Keratinocyte (primary cell): ENCODE measurements at regions not wholly inside any gene's neighbourhood (a gene's known extent, or its start where the extent isn't known, plus 50 kb on each side); places are given as distances from the start of the nearest gene placed in this dataset.

ENCODE experiments used
- DNase-seq: peaks from one replicate; pipeline ENCODE4 v3.0.0-alpha.2; 2011; ENCODE audit warnings: low read depth, missing footprints, low spot score
- FAIRE-seq: peaks from 2 replicates; lab custom pipeline; 2011; peaks lifted over from hg19 to GRCh38; lab: Jason Lieb, UNC
- H2AFZ ChIP-seq: 2 replicates; pipeline ENCODE4 v1.6.0; 2012; ENCODE audit warnings: low read length, control low read depth, inconsistent platforms; ENCODE audit not compliant: control insufficient read depth
- H3K27ac ChIP-seq: 2 replicates; pipeline ENCODE4 v1.5.1; 2011; ENCODE audit warnings: low read length; ENCODE audit not compliant: control insufficient read depth, insufficient read depth
- H3K27me3 ChIP-seq: 3 replicates; pipeline ENCODE4 v1.6.0; 2011; ENCODE audit warnings: low read length; ENCODE audit not compliant: control insufficient read depth, insufficient read depth; ENCODE audit errors: extremely low read depth
- H3K36me3 ChIP-seq, 2 experiments: 2 replicates in 1 of 2; 3 replicates in 1 of 2; pipeline ENCODE4 v1.5.1; 2011; ENCODE audit warnings: low read length in 2 of 2, mild to moderate bottlenecking in 1 of 2; ENCODE audit not compliant: control insufficient read depth in 2 of 2, insufficient read depth in 2 of 2; ENCODE audit errors: extremely low read depth in 1 of 2
- H3K4me1 ChIP-seq: 3 replicates; pipeline ENCODE4 v1.5.1; 2011; ENCODE audit warnings: low read length; ENCODE audit not compliant: control insufficient read depth, insufficient read depth; ENCODE audit errors: extremely low read depth
- H3K4me2 ChIP-seq: 3 replicates; pipeline ENCODE4 v1.6.0; 2011; ENCODE audit warnings: low read depth, low read length; ENCODE audit not compliant: control insufficient read depth, insufficient read depth; ENCODE audit errors: extremely low read depth
- H3K4me3 ChIP-seq, 3 experiments: fragments of 200-600 bp in 1 of 3; sonication (generic) in 1 of 3; 2 replicates in 2 of 3; 3 replicates in 1 of 3; pipeline ENCODE4 v1.5.1; 2011 to 2016; ENCODE audit warnings: low read length in 3 of 3, mild to moderate bottlenecking in 3 of 3, control low read depth in 2 of 3, inconsistent platforms in 1 of 3, low read depth in 1 of 3, mixed read lengths in 1 of 3, mixed run types in 1 of 3, moderate library complexity in 1 of 3; ENCODE audit not compliant: control insufficient read depth in 2 of 3, insufficient read depth in 2 of 3; ENCODE audit errors: extremely low read depth in 1 of 3
- H3K79me2 ChIP-seq: 2 replicates; pipeline ENCODE4 v1.6.0; 2012; ENCODE audit warnings: low read length; ENCODE audit not compliant: control insufficient read depth, insufficient read depth
- H3K9ac ChIP-seq: 3 replicates; pipeline ENCODE4 v1.6.0; 2011; ENCODE audit warnings: low read length; ENCODE audit not compliant: control insufficient read depth, insufficient read depth; ENCODE audit errors: extremely low read depth
- H3K9me1 ChIP-seq: 3 replicates; pipeline ENCODE4 v1.6.0; 2011; ENCODE audit warnings: low read length; ENCODE audit not compliant: control insufficient read depth, insufficient read depth; ENCODE audit errors: extremely low read depth
- H3K9me3 ChIP-seq: 2 replicates; pipeline ENCODE4 v1.5.1; 2012; ENCODE audit warnings: low read depth, low read length; ENCODE audit not compliant: control insufficient read depth
- H4K20me1 ChIP-seq: 3 replicates; pipeline ENCODE4 v1.6.0; 2011; ENCODE audit warnings: low read length; ENCODE audit not compliant: control insufficient read depth, insufficient read depth; ENCODE audit errors: extremely low read depth
- EZH2 ChIP-seq: IDR thresholded peaks from one replicate; pipeline ENCODE4 v1.6.1; 2012; ENCODE audit warnings: inconsistent platforms, mild to moderate bottlenecking, low read length, moderate library complexity
- dilution Hi-C: fragments of 300-500 bp; cut with MboI; formaldehyde crosslinking; loops from one replicate; pipeline ENCODE4 v1.7.0; 2020; ENCODE audit warnings: low sequenced_read_pairs; ENCODE audit not compliant: extremely low pct_ligation_motif_present
- TF ChIP-seq, protein P1 (sequence below), 3 experiments: IDR thresholded peaks in 1 of 3; conservative IDR thresholded peaks in 1 of 3; optimal IDR thresholded peaks in 1 of 3; 2 replicates in 2 of 3; 3 replicates in 1 of 3; pipeline versions ENCODE3 to v1.5.1; 2011; ENCODE audit warnings: low read length in 3 of 3, mild to moderate bottlenecking in 3 of 3, moderate library complexity in 2 of 3, control low read depth in 1 of 3, inconsistent platforms in 1 of 3; ENCODE audit not compliant: insufficient read depth in 2 of 3; ENCODE audit errors: extremely low read depth in 1 of 3

DNA sequence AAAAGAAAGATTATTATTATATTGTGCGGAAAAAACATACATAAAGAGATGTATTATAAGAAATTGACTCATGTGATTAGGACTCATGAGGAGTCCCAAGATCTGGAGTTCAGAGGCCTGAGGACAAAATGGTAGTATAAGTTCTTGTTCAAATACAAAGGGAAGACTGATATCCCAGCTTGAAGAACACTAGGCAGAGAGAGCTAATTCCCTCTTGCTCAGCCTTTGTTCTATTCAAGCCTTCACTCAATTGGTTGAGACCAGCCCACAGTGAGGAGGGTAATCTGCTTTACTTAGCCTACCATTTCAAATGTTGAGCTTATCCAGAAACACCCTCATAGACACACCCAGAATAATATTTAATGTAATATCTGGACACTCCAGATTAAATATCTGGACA is 1683.8 kb downstream of the REEP3 start:
- Histone ChIP-seq H3K27ac (no peak overlapping the region), H3K9me1 (no peaks in the 10 kb centered on the region), H4K20me1 (no peaks in the 10 kb centered on the region), H3K4me1 (no peaks in the 10 kb centered on the region), H3K79me2 (no peaks in the 10 kb centered on the region), H3K9ac (no peak overlapping the region), H3K27me3 (no peaks in the 10 kb centered on the region), H3K9me3 (no peaks in the 10 kb centered on the region), H3K4me3 (no peak overlapping the region), H3K36me3 (no peaks in the 10 kb centered on the region), H2AFZ (no peak overlapping the region), H3K4me2 (no peak overlapping the region)
- no peak for TF ChIP-seq EZH2
- TF ChIP-seq, protein P1, sequence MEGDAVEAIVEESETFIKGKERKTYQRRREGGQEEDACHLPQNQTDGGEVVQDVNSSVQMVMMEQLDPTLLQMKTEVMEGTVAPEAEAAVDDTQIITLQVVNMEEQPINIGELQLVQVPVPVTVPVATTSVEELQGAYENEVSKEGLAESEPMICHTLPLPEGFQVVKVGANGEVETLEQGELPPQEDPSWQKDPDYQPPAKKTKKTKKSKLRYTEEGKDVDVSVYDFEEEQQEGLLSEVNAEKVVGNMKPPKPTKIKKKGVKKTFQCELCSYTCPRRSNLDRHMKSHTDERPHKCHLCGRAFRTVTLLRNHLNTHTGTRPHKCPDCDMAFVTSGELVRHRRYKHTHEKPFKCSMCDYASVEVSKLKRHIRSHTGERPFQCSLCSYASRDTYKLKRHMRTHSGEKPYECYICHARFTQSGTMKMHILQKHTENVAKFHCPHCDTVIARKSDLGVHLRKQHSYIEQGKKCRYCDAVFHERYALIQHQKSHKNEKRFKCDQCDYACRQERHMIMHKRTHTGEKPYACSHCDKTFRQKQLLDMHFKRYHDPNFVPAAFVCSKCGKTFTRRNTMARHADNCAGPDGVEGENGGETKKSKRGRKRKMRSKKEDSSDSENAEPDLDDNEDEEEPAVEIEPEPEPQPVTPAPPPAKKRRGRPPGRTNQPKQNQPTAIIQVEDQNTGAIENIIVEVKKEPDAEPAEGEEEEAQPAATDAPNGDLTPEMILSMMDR (optimal IDR thresholded peaks at IDR 0.05 in 1 of 3, IDR thresholded peaks at IDR 0.05 in 1 of 3, conservative IDR thresholded peaks at IDR 0.05 in 1 of 3; ENCODE audit: extremely low read depth in 1 of 3, insufficient read depth in 2 of 3, low read length in 3 of 3) = no peak
- FAIRE-seq (no peak), DNase-seq (no peak)
- dilution Hi-C loops = no loop called here

DNA sequence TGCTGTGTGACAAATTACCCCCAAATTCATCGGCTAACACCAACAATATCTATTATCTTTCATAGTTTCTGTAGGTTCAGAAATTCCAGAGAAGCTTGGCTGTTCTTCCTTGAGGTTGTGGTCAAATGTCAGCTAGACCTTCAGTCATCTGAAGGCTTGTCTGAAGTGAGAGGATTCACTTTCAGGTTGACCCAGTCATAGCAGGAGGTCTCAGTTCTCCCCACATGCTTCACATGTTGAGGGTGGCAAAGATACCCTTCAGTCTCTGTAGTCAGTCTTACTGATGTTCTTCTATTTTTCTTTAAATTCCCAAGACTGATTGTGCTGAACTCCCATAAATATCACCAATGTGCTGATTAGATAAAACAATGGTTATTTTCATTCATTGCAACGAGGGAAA is 1692.0 kb downstream of the REEP3 start:
- H2AFZ ChIP-seq = no peak overlapping the region
- no peaks in the 10 kb centered on the region for H3K9me1 ChIP-seq
- DNase-seq (no peak), FAIRE-seq (no peak)
- H3K27me3 ChIP-seq = no peaks in the 10 kb centered on the region
- no peak overlapping the region for H3K4me3 ChIP-seq
- H3K4me1 ChIP-seq = no peaks in the 10 kb centered on the region
- no peak overlapping the region for H3K27ac ChIP-seq
- no peak for TF ChIP-seq EZH2
- TF ChIP-seq, protein P1 (optimal IDR thresholded peaks at IDR 0.05 in 1 of 3, IDR thresholded peaks at IDR 0.05 in 1 of 3, conservative IDR thresholded peaks at IDR 0.05 in 1 of 3; ENCODE audit: extremely low read depth in 1 of 3, insufficient read depth in 2 of 3, low read length in 3 of 3) = no peak
- no peaks in the 10 kb centered on the region for H3K79me2 ChIP-seq
- H3K9ac ChIP-seq = no peak overlapping the region
- dilution Hi-C loops = no loop called here
- H4K20me1 ChIP-seq = no peaks in the 10 kb centered on the region
- no peaks in the 10 kb centered on the region for H3K9me3 ChIP-seq
- H3K36me3 ChIP-seq = no peaks in the 10 kb centered on the region
- H3K4me2 ChIP-seq = no peak overlapping the region
